Stimulated activated CD8-positive, alpha-beta memory T cell treated with anti-CD3 and anti-CD28 coated beads, Interleukin-4, amount 100 ng/mL, for 4 hours (primary cell): ENCODE measurements at regions not wholly inside any gene's neighbourhood (a gene's known extent, or its start where the extent isn't known, plus 50 kb on each side); places are given as distances from the start of the nearest gene placed in this dataset.
"Not testable (repeated sequence)": the region's sequence is repeated elsewhere in the genome, so short reads cannot be mapped to it uniquely, and the experiment has no call there.

ENCODE experiments used
- DNase-seq, 2 donors: peaks; one replicate each; pipeline ENCODE4 v3.0.0-alpha.2; 2020; ENCODE audit warnings: low read depth in 2 of 2, low spot score in 1 of 2

GRCh38 chr2:48183991-48184390 lies 130.5 kb upstream of the FOXN2 start:
- DNase-seq: no peak

GRCh38 chr2:48187503-48187902 lies 127.0 kb upstream of the FOXN2 start:
- no peak for DNase-seq

- DNase-seq: no peak
Measured at GRCh38 chr2:48189552-48190228, 124.8 kb upstream of the FOXN2 start.

- DNase-seq: no peak
Measured at GRCh38 chr2:48190230-48190629, 124.3 kb upstream of the FOXN2 start.

GRCh38 chr2:48194641-48195040 lies 119.8 kb upstream of the FOXN2 start:
- no peak for DNase-seq

- DNase-seq: no peak
Measured at GRCh38 chr2:48195169-48195568, 119.3 kb upstream of the FOXN2 start.

- no peak for DNase-seq
Measured at GRCh38 chr2:48197618-48198017, 116.9 kb upstream of the FOXN2 start.

- DNase-seq: no peak
Measured at GRCh38 chr2:48198371-48198770, 116.1 kb upstream of the FOXN2 start.

GRCh38 chr2:48199070-48199469 lies 115.4 kb upstream of the FOXN2 start:
- no peak for DNase-seq

GRCh38 chr2:48200620-48201293 lies 113.7 kb upstream of the FOXN2 start:
- DNase-seq: no peak

GRCh38 chr2:48201435-48201834 lies 113.0 kb upstream of the FOXN2 start:
- DNase-seq: not testable (repeated sequence)

GRCh38 chr2:48202863-48203642 lies 111.4 kb upstream of the FOXN2 start:
- no peak for DNase-seq

GRCh38 chr2:48203668-48204067 lies 110.8 kb upstream of the FOXN2 start:
- DNase-seq: no peak

GRCh38 chr2:48204750-48205136 lies 109.7 kb upstream of the FOXN2 start:
- no peak for DNase-seq

- DNase-seq: no peak
Measured at GRCh38 chr2:48205137-48205798, 109.2 kb upstream of the FOXN2 start.

GRCh38 chr2:48206056-48206656 lies 108.3 kb upstream of the FOXN2 start:
- DNase-seq: not testable (repeated sequence)

GRCh38 chr2:48207201-48207641 lies 107.3 kb upstream of the FOXN2 start:
- DNase-seq: no peak

GRCh38 chr2:48207851-48208250 lies 106.6 kb upstream of the FOXN2 start:
- DNase-seq: no peak

GRCh38 chr2:48209214-48209885 lies 105.1 kb upstream of the FOXN2 start:
- DNase-seq: no peak

- DNase-seq: no peak
Measured at GRCh38 chr2:48210189-48210588, 104.3 kb upstream of the FOXN2 start.

- no peak for DNase-seq
Measured at GRCh38 chr2:48213646-48214045, 100.8 kb upstream of the FOXN2 start.
